Right renal pelvis (tissue), 4 donors: ENCODE measurements at regions not wholly inside any gene's neighbourhood (a gene's known extent, or its start where the extent isn't known, plus 50 kb on each side); places are given as distances from the start of the nearest gene placed in this dataset.

Experiments used
- DNase-seq, 4 donors: peaks; one replicate each; pipeline ENCODE4 v3.0.0-alpha.2; 2013; ENCODE audit warnings: low read depth in 4 of 4, low spot score in 3 of 4, missing footprints in 1 of 4

DNA sequence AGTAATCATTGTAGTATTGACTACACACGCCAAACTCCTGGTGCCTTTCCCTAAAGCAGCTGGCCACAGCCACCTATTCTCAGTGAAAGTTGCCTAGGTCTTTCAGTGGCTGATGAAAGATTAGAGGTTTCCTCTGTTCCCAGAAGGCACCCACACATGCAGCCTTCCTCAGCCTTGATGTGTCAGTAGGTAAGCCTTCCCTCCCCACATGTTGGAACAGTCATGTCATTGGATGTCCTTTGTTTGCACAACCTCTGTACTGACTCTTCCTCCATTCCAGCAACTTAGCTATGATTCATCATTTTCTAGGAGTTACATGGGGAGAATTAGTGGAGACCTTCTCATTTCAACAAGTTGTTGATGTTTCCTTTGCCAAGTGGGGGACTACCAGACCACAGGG lies 630.8 kb upstream of the SLC39A10 start:
- DNase-seq: no peak

DNA sequence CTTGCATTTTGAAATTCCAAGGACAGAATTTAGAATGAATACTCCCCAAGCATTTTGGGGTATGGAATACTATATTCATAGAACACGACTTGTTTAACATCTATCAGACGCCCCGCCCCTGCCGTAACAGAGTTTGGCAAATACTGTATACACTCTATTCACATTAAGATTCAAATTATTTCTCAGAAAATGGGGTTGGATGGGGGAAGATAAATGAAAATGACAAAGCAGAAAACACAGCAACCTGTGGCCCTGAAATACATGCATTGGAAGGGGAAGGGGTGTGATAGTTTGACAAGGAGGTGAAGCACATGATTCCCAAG lies 634.6 kb upstream of the SLC39A10 start:
- DNase-seq: no peak

DNA sequence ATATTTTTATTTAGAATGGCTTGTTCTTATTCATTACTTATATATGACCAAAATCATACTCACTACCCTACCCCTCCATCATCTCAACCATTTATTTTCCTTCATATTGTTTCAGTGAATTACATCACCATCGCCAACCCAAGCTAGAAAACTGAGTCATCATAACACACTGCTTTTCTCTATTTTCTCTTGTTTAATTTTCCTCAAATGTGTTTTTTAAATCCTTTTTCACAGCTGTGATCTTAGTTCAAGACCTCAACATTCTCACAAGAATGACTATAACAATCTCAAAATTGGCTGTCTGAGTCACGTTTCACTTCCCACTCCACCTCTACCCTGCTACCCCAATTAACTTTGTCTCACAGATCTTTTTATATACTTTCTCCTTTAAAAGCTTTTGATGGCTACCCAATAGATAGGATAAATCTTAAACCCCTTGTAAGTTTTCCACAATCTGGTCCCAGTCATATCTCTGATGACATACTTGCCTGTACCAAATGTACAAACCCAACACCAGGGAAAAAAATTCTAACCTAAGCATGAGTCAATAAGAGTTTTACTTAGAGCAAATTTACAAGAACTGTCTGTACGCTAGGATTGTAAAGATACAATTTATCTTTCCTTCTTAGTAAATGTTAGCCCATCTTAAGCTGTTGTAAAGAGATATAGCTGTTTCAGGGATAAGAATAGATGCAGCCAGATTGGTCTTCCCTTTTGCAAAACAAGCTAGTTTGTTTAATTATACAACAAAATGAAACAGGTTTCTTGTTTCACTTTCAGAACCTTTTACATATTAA lies 635.1 kb upstream of the SLC39A10 start:
- DNase-seq: no peak

DNA sequence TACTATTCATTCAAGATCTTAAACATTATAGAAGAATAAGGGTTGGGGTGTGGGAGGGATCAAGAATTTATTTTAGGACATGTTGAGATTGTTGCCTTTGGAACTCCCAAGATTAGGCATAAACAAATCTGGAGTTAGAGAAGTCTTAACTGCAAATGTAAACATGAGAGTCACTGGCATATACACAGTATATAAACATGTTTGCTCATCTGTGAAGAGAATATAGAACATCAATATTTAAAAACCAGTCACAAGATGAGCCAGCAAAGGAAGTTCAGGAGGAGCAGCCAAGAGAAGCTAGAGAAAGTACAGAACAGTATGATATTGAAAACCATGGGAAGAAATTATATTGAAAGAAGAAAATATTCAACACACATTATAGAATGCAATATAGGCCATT lies 638.6 kb upstream of the SLC39A10 start:
- DNase-seq: no peak

DNA sequence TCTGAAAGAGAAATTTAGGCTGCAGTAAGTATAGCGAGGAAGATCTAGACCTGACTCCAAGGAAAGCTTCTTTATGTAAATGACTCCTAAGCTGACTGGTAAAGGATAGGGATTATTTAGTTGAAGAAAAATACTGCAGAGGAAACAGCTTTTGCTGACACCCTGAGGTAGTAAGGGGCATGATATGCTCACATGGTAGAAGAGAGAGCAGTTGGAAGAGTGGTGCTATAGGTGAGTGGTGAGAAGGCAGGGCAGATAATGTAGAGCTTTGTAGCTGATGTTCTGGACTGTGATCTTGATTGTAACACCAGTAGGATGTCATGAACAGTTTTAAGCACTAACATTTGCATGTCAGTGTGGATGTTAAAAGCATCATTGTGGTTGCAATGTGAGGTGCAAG lies 639.1 kb upstream of the SLC39A10 start:
- no peak for DNase-seq

DNA sequence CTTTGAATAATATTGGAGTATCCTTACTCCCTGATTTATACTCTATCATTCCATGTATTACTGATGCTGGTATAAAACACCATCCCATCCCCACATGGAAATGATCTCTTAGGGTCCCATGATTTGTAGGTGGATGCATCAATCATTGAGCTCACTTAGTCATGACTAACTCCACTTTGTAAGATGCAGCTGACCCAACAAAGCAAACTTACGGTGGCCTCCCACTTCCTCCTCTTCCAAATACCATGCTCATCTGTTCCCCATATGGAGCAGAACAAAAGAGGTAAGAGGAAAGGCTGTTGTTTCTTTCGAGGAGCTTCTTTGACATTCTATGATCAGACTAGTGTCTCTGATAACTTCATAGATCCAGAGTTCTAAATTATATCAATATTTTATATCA lies 640.2 kb upstream of the SLC39A10 start:
- DNase-seq: no peak

DNA sequence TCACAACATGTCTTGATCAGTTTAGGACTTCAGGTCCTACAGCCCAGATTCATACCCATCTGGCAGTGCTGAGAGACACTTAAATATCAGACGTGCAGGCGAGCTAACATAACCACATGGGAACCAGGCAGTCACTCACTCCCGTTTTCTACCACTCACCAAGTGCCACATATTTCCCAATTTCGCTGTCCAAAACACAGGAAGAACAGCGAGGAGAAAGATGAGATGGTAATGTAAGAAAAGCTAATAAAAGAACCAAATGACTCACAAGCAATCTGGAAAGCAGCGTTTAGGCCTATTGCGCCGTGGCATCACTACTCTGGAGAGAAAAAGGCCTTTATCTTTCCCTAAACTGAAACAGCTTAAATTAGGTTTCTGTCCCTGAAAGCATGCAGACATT lies 647.8 kb upstream of the SLC39A10 start:
- no peak for DNase-seq

DNA sequence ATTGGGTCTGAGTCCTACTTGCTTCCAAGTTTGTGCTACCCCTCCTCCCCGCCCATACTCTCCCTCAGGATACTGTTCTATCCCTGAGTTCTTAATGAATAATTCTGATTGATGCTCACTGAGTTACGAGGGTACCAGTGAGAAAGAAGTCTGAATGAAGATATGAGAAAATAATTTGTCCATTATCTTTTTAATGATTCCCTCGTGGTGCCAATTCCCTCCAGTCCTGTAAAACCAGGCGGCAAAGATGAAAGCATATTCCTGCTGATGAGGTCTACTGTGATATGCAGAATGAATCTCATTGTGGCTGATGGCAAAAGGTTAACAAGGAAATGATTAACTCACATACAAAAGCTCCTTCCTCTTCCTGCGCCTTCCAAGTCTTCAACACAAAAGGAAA lies 650.2 kb upstream of the SLC39A10 start:
- DNase-seq: no peak

DNA sequence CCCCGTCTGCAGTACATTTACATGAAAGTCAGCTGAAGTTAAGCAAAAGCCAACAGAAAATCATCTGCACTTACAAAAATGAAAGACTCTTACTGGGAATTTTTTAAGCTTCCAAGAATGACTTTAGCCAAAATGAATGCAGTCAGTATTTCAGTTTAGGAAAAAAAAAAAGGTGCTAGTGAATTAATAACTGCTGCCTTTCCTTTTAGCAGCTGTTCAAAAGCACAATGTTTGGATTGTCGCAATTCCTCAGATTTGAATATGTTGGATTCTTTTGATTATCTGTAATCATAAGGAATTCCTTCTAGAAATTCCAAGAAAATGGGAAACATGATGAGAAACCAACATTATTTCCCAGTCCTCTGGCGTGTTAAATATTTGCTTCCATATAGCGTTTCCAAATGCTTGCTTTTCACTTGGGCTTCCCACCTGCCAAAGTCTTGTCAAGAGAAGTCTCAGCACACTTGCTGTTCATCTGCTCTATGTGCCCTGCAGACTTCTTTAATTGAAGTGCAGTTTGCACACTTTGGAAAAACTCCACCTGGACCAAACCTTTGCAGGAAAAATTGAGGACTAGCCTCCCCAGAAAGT lies 653.0 kb upstream of the SLC39A10 start:
- DNase-seq: no peak

DNA sequence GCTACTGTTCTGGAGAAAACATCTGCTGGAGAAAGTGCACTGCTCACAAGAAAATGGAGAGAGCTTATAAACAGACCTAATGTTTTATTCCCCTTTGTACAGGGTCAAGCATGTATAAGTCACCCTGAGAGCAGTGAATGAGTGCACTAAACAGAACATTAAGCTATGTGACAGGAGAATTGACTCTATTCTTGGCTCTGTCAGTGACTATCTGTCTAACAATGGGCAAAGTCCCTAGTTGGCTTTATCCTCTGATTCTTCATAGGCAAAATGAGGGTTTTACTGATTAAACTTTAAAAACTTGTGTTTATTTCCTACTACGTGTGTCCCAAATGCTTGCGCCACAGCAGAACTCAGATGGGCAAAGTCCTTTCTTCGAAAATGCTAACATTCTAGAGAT lies 655.1 kb upstream of the SLC39A10 start:
- DNase-seq: no peak

DNA sequence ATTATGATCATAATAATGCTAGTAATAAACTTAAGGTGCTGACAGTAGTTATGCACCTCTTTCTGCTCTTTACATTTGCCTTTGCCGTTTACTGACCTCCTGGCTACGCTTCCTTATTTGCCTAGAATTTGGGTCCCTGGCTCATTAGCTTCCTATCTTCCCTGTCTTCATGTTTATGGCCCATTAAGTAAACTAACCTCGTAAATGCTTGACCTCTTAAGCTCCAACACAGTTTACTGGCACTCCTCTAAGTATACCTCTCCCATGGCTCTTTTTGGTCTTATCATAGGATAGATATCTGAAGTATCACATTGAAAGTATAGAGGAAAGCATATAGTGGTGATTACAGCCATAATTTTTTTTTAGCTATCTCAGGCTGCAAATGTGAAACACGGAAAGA lies 657.3 kb upstream of the SLC39A10 start:
- no peak for DNase-seq

DNA sequence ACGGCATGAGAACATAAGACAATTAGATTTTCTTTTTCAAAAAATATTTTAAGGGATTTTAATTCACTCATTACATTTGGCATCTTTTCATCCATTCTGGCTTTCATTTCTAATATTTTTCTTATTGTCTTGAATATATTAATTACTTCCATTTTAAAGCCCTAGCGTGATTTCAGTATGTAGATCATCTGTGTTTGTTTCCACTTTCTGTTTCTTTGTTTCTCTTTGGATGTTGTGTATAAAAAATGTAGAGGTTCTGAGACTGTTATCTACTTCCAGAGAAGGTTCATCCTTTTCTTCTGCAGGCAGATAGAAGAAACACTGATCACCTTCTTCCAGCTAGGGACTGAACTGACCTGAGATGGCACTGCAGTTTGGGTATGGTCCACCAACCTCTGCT lies 664.4 kb upstream of the SLC39A10 start:
- DNase-seq: no peak

DNA sequence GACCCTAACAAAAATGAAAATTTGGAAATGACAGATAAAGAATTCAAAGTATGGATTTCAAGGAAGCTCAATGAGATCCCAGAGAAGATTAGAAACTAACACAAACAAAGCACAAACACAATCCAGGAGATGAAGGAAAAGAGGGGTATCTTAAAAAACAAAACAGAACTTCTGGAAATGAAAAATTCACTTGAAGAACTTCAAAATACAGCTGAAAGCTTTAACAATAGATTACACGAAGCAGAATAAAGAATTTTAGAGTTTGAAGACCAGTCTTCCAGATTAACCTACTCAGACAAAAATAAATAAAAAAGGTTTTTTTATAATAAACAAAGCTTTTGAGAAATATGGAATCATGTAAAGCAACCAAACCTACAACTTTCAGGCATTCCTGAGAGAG lies 671.8 kb upstream of the SLC39A10 start:
- DNase-seq: no peak

DNA sequence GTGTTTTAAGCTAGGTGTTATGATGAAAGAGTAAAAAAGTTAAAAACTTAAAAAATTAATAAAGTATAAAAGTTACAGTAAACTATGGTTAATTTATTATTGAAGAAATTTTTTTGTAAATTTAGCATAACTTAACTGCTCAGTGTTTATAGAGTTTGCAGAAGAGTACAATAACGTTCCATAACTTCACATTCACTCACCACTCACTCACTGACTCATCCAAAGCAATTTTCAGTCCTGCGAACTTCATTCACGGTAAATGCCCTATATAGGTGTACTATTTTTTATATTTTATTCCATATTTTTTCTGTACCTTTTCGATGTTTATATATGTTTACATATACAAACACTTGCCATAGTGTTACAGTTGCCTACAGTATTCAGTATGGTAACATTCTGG lies 694.8 kb upstream of the SLC39A10 start:
- no peak for DNase-seq

DNA sequence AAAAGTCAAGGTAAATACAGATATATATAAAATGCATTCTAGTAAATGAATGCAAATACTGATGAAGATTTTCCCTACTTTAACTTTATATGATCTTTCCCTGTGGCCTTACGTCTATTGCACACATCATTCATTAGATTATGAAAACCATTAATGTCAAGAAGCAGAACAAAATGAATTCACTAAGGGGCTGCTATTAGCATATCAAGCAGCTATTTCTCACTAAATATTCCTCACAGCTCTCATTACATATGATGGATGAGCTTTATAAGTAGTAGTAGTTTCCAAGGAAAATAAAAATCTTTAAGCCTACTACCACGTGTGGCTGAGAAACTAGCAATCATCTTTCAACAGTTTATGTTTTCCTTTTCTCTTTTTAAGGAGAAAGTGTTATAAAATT lies 702.8 kb upstream of the SLC39A10 start:
- DNase-seq: no peak

DNA sequence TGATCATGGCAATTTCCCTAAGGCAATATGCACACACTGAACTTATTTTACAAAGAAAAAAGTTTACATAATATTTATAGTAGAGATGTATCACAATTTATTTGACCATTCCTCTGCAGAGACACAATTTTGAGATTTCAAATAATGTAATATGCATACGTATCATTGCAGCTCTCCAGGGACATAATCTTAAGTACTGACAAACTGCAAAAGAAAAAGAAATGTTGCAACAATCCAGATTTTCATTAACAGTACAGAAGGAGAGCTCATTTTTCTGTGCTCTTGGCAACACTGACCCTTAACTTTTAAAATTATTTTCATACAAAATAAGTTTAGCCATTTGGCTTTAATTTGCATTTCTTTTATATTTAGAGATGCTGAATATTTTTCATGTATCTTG lies 710.2 kb upstream of the SLC39A10 start:
- DNase-seq: no peak

DNA sequence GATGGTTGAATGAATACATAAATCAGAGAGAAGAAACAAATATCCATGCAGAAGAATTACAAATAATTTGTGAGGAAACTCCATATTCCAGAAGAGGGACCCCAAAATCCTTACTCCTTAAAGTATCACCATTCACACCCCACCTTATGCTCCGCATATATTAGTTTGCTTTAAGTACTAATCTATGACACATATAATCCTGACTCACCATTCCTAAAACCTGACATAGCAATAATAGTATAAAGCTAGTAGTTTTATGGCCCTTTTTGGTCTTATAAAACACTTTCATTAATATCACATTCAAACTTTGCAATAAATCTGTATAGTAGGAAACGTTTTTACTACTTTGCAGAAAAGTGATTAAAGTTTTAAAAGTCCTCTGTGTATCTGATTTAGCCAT lies 719.0 kb upstream of the SLC39A10 start:
- DNase-seq: no peak

DNA sequence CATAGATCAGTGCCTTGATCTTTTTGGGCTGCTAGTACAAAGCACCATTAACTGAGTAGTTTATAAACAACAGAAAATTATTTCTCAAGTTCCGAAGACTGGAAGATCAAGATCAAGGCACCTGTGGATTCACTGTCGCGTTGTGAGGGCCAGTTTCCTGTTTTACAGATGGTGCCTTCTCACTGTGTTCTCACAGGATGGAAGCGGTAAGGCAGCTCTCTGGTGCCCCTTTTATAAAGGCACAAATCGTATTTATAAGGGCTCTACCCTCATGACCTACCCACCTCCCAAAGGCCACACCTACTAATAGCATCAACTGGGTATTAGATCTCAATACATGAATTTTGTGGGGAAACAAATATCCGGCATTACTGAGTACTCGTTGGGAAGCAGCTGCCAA lies 729.5 kb upstream of the SLC39A10 start:
- DNase-seq: no peak

DNA sequence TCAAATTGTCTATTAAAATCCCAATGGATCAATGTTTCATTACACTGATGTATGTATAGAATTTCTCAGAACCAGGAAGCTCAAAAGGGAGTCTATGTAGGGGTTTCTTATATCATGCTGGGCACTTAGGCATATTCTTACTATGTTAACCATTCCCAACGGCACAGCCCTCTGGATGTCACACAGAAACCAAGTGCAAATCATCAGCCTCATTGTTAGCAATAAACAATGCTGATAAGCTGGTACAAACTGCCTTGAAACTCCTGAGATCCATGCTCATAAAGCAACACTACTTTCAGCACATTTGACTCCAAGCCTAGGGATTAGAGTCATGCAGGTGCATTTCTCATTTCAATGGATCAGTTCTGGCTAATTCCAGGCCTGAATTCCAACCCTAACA lies 730.2 kb upstream of the SLC39A10 start:
- no peak for DNase-seq

DNA sequence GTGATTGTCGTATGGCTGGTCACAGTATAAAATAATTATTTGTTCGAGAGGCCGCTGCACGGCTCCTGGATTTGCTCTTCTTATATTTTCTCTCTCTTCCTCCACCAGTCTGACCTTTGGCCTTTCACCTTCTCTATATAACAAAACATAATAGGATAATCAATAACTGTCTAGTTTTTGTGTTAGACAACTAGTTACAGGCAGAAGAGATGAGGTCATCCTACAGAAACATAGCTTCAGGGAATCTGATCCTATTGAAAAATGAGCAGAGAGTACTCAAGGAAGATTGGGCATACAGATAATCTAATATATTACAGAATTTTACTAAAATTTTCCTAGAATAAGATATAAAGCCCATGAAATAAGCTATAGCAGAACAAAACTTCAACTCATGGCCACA lies 731.3 kb upstream of the SLC39A10 start:
- DNase-seq: no peak

DNA sequence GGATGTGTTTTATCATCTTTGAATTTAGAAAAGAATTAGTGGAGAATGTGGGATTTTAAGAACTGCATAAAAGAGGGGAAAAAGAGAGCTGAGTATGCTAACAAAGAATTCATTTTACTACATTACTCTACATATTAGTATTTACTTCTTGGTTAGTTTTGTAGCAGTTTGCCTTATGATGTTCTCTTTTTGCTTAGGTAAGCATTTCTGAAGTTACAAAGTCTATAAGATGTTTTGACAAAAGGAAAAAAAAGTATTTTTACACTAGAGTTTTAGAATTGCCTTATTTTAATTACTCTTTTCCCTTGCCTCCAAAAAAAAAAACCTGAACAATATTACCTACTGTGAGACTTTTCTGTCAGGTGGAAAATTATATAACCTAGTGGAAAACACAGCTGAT lies 739.5 kb upstream of the SLC39A10 start:
- no peak for DNase-seq

DNA sequence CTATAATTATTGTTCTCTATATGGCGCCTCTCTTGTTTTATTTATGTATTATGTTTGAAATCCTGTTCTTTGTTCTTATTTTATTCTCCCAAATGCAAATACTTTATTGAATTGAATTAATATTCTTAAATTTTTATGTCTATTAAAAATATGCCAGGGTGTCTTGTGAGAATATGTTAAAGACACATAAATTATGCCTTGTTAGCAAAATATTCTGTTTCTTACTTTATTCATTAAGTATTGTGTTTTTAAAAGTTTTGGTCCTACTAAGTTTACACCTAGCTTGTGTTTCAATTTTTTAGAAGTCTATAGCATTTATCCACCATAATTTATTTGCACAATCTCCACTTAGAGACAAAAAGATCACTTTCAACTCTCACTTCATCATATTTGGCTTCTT lies 741.5 kb upstream of the SLC39A10 start:
- DNase-seq: no peak

DNA sequence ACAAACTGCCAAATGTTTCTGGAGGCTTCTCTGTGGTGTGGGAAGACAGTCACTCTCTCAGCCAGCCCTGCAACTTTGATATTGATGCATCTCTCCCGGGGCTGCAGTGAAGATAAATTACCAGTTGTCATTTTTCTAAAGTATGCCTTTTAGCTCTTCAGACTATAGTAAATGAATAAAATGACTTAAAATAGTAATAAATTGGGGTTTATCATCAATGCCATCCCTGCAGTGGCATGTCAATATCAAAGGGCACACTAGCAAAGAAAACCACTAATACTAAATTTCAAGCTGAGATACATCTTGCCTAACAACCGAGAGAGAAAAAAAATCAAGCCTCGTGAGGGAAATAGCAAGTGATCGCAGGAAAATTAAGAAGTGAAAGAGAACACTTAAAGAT lies 749.5 kb upstream of the SLC39A10 start:
- no peak for DNase-seq
